ENCODE measurements at regions not wholly inside any gene's neighbourhood (a gene's known extent, or its start where the extent isn't known, plus 50 kb on each side); places are given as distances from the start of the nearest gene placed in this dataset.

DNA sequence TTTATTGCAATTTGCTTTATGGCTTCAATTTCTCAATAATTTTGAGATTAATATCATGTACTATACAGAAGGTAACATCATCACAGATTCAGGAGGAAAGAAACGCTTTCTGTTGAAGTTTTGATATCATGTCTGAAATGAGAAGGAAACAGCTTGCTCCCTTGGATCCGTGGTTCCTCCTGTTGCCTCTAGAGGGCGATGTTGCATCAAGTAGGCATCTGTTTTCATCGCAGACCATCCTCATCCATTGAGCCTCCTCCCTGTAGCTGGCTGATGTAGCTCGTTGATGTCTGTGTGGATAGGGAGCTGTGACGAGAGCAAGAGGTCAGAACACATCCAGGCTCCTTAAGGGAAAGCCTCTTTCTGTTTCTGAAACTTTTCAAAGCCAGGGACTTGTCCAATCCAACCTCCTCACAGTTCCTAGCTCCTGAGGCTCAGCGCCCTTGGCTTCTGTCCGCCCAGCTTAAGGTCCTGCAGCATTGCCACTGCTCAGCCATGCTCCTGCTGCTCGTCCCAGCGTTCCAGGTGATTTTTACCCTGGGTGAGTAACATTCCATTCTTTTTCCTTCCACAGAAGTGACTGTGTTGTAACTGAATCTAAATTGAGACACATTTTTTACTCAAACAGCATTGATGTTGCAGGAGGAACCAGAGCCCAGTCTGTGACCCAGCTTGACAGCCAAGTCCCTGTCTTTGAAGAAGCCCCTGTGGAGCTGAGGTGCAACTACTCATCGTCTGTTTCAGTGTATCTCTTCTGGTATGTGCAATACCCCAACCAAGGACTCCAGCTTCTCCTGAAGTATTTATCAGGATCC, 304.8 kb upstream of the OR4E1 start:
- Histone ChIP-seq H3K27me3 (ENCODE audit: control insufficient read depth, insufficient read depth, low read length) (no peaks in the 10 kb centered on the region), H3K4me2 (ENCODE audit: low read length) (no peak overlapping the region), H3K79me2 (no peaks in the 10 kb centered on the region), H3K4me1 (no peaks in the 10 kb centered on the region), H3K9ac (no peak overlapping the region), H2AFZ (no peak overlapping the region), H3K4me3 (ENCODE audit: low read depth, low read length) (no peak overlapping the region), H3K9me3 (ENCODE audit: control insufficient read depth, low read length) (no peaks in the 10 kb centered on the region), H3K36me3 (ENCODE audit: control insufficient read depth, insufficient read depth, low read length) (no peaks in the 10 kb centered on the region), H3K27ac (no peak overlapping the region)
- TF ChIP-seq, protein P1, sequence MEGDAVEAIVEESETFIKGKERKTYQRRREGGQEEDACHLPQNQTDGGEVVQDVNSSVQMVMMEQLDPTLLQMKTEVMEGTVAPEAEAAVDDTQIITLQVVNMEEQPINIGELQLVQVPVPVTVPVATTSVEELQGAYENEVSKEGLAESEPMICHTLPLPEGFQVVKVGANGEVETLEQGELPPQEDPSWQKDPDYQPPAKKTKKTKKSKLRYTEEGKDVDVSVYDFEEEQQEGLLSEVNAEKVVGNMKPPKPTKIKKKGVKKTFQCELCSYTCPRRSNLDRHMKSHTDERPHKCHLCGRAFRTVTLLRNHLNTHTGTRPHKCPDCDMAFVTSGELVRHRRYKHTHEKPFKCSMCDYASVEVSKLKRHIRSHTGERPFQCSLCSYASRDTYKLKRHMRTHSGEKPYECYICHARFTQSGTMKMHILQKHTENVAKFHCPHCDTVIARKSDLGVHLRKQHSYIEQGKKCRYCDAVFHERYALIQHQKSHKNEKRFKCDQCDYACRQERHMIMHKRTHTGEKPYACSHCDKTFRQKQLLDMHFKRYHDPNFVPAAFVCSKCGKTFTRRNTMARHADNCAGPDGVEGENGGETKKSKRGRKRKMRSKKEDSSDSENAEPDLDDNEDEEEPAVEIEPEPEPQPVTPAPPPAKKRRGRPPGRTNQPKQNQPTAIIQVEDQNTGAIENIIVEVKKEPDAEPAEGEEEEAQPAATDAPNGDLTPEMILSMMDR (IDR thresholded peaks at IDR 0.05) = peak; percentile 23

DNA sequence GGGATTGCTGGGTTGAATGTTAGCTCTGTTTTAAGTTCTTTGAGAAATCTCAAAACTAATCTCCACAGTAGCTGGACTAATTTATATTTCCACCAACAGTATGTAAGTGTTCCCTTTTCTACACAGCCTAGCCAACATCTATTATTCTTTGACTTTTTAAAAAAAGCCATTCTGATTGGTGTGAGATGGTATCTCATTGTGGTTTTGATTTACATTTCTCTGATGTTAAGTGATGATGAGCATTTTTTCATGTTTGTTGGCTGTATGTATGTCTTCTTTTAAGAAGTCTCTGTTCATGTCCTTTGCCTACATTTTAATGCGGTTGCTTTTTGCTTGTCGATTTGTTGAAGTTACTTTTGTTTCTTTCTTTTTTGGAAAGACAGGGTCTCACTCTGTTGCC, 301.1 kb upstream of the OR4E1 start:
- H3K27ac ChIP-seq = no peak overlapping the region
- TF ChIP-seq, protein P1 (IDR thresholded peaks at IDR 0.05) = no peak

DNA sequence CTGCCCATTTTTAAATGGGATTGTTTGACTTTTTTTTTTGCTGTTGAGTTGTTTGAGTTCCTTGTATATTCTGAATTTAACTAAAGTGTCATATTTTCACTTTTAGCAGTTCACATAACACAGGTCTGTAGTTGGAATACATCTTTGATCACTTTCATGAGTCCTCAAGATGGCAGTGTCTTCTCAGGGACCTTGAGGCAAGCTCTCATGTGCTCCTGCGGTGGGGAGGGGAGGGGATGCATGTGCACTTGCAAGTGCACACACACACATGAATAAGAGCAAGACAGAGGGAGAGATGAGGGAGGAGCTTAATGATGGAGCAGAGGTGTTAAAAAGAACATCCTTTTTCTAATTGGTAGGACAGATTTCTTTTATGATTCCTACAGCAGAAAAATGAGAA, 291.4 kb upstream of the OR4E1 start:
- no peak overlapping the region for H2AFZ ChIP-seq
- H3K9ac ChIP-seq = no peak overlapping the region
- no peaks in the 10 kb centered on the region for H3K4me1 ChIP-seq
- no peak overlapping the region for H3K27ac ChIP-seq
- H3K27me3 ChIP-seq (ENCODE audit: control insufficient read depth, insufficient read depth, low read length) = no peaks in the 10 kb centered on the region
- no peaks in the 10 kb centered on the region for H3K36me3 ChIP-seq (ENCODE audit: control insufficient read depth, insufficient read depth, low read length)
- no peak overlapping the region for H3K4me3 ChIP-seq (ENCODE audit: low read depth, low read length)
- H3K9me3 ChIP-seq (ENCODE audit: control insufficient read depth, low read length) = no peaks in the 10 kb centered on the region
- no peaks in the 10 kb centered on the region for H3K79me2 ChIP-seq
- TF ChIP-seq, protein P1 (IDR thresholded peaks at IDR 0.05) = no peak
- no peak overlapping the region for H3K4me2 ChIP-seq (ENCODE audit: low read length)

More for the DNA sequence above, 301.1 kb upstream of the OR4E1 start:
- H3K9ac ChIP-seq = no peak overlapping the region
- no peak overlapping the region for H3K4me3 ChIP-seq (ENCODE audit: low read depth, low read length)
- no peaks in the 10 kb centered on the region for H3K27me3 ChIP-seq (ENCODE audit: control insufficient read depth, insufficient read depth, low read length)
- no peak overlapping the region for H3K4me2 ChIP-seq (ENCODE audit: low read length)
- H2AFZ ChIP-seq = no peak overlapping the region
- H3K4me1 ChIP-seq = no peaks in the 10 kb centered on the region
- H3K79me2 ChIP-seq = no peaks in the 10 kb centered on the region
- H3K9me3 ChIP-seq (ENCODE audit: control insufficient read depth, low read length) = no peaks in the 10 kb centered on the region
- no peaks in the 10 kb centered on the region for H3K36me3 ChIP-seq (ENCODE audit: control insufficient read depth, insufficient read depth, low read length)

DNA sequence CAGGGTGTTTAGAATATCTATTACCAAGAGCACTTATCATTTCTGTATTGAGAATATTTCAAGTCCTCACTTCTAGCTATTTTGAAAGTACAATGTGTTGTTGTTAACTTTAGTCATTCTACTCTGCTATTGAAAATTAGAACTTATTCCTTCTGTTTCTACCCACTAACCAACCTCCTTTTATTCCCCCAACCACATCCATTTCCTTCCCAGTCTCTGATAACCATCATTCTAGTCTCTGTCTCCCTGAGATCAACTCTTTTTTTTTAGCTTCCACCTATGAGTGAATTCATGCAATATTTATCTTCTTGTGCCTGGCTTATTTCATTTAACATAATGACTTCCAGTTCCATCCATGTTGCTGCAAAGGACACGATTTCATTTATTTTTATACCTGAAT, 290.6 kb upstream of the OR4E1 start:
- H3K4me2 ChIP-seq (ENCODE audit: low read length) = no peak overlapping the region
- H3K36me3 ChIP-seq (ENCODE audit: control insufficient read depth, insufficient read depth, low read length) = no peaks in the 10 kb centered on the region
- no peak overlapping the region for H2AFZ ChIP-seq
- H3K9ac ChIP-seq = no peak overlapping the region
- no peaks in the 10 kb centered on the region for H3K79me2 ChIP-seq
- no peaks in the 10 kb centered on the region for H3K9me3 ChIP-seq (ENCODE audit: control insufficient read depth, low read length)
- TF ChIP-seq, protein P1 (IDR thresholded peaks at IDR 0.05) = no peak
- no peak overlapping the region for H3K27ac ChIP-seq
- H3K4me3 ChIP-seq (ENCODE audit: low read depth, low read length) = no peak overlapping the region
- H3K27me3 ChIP-seq (ENCODE audit: control insufficient read depth, insufficient read depth, low read length) = no peaks in the 10 kb centered on the region
- no peaks in the 10 kb centered on the region for H3K4me1 ChIP-seq

DNA sequence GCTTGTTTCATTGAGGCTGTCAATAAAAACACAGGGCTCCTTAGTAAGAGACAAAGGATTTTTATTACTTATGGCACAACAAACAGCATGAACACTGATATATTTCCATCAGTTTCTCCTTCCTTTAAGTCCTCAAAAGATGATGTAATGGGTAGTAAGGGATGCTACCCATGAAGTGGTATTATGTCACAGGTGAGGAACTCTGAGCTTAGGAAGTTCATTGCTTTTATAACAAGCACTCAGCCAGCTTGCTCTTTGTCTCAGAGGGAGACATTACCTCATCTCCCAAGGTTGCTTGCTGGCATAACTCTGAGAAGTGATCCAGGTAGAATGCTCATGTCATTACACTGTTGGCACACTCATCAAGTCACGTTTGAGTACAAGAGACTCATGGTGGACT, 287.0 kb upstream of the OR4E1 start:
- Histone ChIP-seq H3K79me2 (no peaks in the 10 kb centered on the region), H3K4me1 (no peaks in the 10 kb centered on the region), H3K27ac (no peak overlapping the region), H3K27me3 (ENCODE audit: control insufficient read depth, insufficient read depth, low read length) (no peaks in the 10 kb centered on the region), H2AFZ (no peak overlapping the region), H3K4me2 (ENCODE audit: low read length) (no peak overlapping the region), H3K4me3 (ENCODE audit: low read depth, low read length) (no peak overlapping the region), H3K36me3 (ENCODE audit: control insufficient read depth, insufficient read depth, low read length) (no peaks in the 10 kb centered on the region), H3K9me3 (ENCODE audit: control insufficient read depth, low read length) (no peaks in the 10 kb centered on the region), H3K9ac (no peak overlapping the region)
- TF ChIP-seq, protein P1 (IDR thresholded peaks at IDR 0.05) = no peak
